ENCODE measurements at regions not wholly inside any gene's neighbourhood (a gene's known extent, or its start where the extent isn't known, plus 50 kb on each side); places are given as distances from the start of the nearest gene placed in this dataset.

GRCh38 chr13:103436057-103436654 lies 369.9 kb upstream of the SLC10A2 start:
- Mint-ChIP-seq H3K27ac (no peak overlapping the region), H3K4me3 (no peak overlapping the region), H3K9me3 (peaks cover 0 to 6% (median 2%) of the 10 kb centered on the region in 7 donors), H3K4me1 (no peaks in the 10 kb centered on the region), H3K36me3 (no peaks in the 10 kb centered on the region), H3K27me3 (no peaks in the 10 kb centered on the region)
- Histone ChIP-seq H3K4me1 (ENCODE audit: control insufficient read depth, insufficient read depth, low read length, poor library complexity, severe bottlenecking) (no peaks in the 10 kb centered on the region), H3K27me3 (ENCODE audit: control insufficient read depth, insufficient read depth, low read length) (no peaks in the 10 kb centered on the region), H3K9me3 (ENCODE audit: control insufficient read depth in 2 of 2, low read length in 2 of 2) (no peaks in the 10 kb centered on the region), H3K27ac (ENCODE audit: insufficient read depth, low read length, poor library complexity, severe bottlenecking) (no peak overlapping the region), H3K4me3 (ENCODE audit: low read depth, low read length) (no peak overlapping the region), H3K36me3 (ENCODE audit: control insufficient read depth, insufficient read depth, low read length) (no peaks in the 10 kb centered on the region)
- ATAC-seq (ENCODE audit: low read depth in 2 of 2), result no peak
- DNase-seq, result no peak

- Mint-ChIP-seq H3K4me1 (no peaks in the 10 kb centered on the region), H3K27ac (no peak overlapping the region), H3K27me3 (no peaks in the 10 kb centered on the region), H3K36me3 (no peaks in the 10 kb centered on the region), H3K4me3 (no peak overlapping the region), H3K9me3 (peaks cover 0 to 9% (median 2%) of the 10 kb centered on the region in 7 donors)
- Histone ChIP-seq H3K9me3 (ENCODE audit: control insufficient read depth in 2 of 2, low read length in 2 of 2) (no peaks in the 10 kb centered on the region), H3K27me3 (ENCODE audit: control insufficient read depth, insufficient read depth, low read length) (no peaks in the 10 kb centered on the region), H3K4me1 (ENCODE audit: control insufficient read depth, insufficient read depth, low read length, poor library complexity, severe bottlenecking) (no peaks in the 10 kb centered on the region), H3K36me3 (ENCODE audit: control insufficient read depth, insufficient read depth, low read length) (no peaks in the 10 kb centered on the region), H3K4me3 (ENCODE audit: low read depth, low read length) (no peak overlapping the region), H3K27ac (ENCODE audit: insufficient read depth, low read length, poor library complexity, severe bottlenecking) (no peak overlapping the region)
- DNase-seq (no peak), ATAC-seq (ENCODE audit: low read depth in 2 of 2) (no peak)
Observed at GRCh38 chr13:103431856-103432255, 365.6 kb upstream of the SLC10A2 start.

DNA sequence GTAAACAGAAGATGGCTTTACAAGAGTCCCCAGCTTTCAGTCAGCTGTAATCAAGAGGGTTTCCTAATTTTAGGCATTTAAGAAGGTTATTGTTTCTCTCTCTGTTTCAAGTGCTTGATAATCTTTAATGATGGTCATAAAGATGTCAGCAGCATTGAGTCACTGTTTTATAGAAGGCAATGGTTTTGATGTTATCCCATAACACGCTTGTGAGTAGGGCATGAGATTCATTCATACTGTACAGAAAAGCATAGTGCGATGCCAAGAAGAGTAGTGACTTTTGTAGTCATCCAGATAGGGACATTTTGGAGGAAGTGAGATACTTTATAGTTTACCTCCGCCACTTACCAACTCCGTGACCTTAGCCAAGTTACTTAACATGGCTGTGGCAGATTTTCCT lies 364.2 kb upstream of the SLC10A2 start:
- no peak for DNase-seq
- Histone ChIP-seq H3K36me3 (ENCODE audit: control insufficient read depth, insufficient read depth, low read length) (no peaks in the 10 kb centered on the region), H3K27ac (ENCODE audit: insufficient read depth, low read length, poor library complexity, severe bottlenecking) (no peak overlapping the region), H3K9me3 (ENCODE audit: control insufficient read depth in 2 of 2, low read length in 2 of 2) (no peaks in the 10 kb centered on the region), H3K27me3 (ENCODE audit: control insufficient read depth, insufficient read depth, low read length) (no peaks in the 10 kb centered on the region), H3K4me1 (ENCODE audit: control insufficient read depth, insufficient read depth, low read length, poor library complexity, severe bottlenecking) (no peaks in the 10 kb centered on the region), H3K4me3 (ENCODE audit: low read depth, low read length) (no peak overlapping the region)
- no peak for ATAC-seq (ENCODE audit: low read depth in 2 of 2)
- Mint-ChIP-seq H3K4me3 (no peak overlapping the region), H3K27me3 (no peaks in the 10 kb centered on the region), H3K27ac (no peak overlapping the region), H3K36me3 (no peaks in the 10 kb centered on the region), H3K4me1 (no peaks in the 10 kb centered on the region), H3K9me3 (peaks cover 0 to 9% (median 3%) of the 10 kb centered on the region in 7 donors)

DNA sequence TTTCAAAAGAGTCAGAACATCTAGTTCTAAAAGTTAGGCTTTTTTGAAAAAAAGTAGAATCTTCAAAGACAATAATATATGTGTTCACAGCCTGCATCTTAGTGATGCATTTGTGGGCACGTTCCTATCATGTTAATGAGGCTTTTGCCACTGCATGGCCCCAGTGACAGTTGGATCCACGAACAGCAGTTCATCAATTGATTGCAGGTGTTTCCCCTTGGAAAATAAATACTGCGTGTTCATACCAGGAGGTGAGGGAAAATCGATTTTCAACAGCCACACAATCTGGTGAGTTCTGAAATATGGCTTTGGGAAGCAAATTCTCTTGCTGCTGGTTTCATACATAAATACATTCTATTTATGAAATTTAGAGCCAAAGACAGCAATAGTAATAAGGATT lies 343.8 kb upstream of the SLC10A2 start:
- no peaks in the 10 kb centered on the region for H3K36me3 Mint-ChIP-seq
- H3K27ac Mint-ChIP-seq, result no peak overlapping the region
- no peaks in the 10 kb centered on the region for H3K4me1 ChIP-seq (ENCODE audit: control insufficient read depth, insufficient read depth, low read length, poor library complexity, severe bottlenecking)
- H3K9me3 ChIP-seq (ENCODE audit: control insufficient read depth in 2 of 2, low read length in 2 of 2), result no peaks in the 10 kb centered on the region
- ATAC-seq (ENCODE audit: low read depth in 2 of 2), result no peak
- H3K9me3 Mint-ChIP-seq, result peaks cover 0 to 4% (median 0%) of the 10 kb centered on the region in 7 donors
- no peak for DNase-seq
- no peak overlapping the region for H3K4me3 Mint-ChIP-seq
- no peaks in the 10 kb centered on the region for H3K27me3 Mint-ChIP-seq
- H3K4me1 Mint-ChIP-seq, result no peaks in the 10 kb centered on the region
- no peak overlapping the region for H3K27ac ChIP-seq (ENCODE audit: insufficient read depth, low read length, poor library complexity, severe bottlenecking)
- H3K27me3 ChIP-seq (ENCODE audit: control insufficient read depth, insufficient read depth, low read length), result no peaks in the 10 kb centered on the region
- no peak overlapping the region for H3K4me3 ChIP-seq (ENCODE audit: low read depth, low read length)
- H3K36me3 ChIP-seq (ENCODE audit: control insufficient read depth, insufficient read depth, low read length), result no peaks in the 10 kb centered on the region

DNA sequence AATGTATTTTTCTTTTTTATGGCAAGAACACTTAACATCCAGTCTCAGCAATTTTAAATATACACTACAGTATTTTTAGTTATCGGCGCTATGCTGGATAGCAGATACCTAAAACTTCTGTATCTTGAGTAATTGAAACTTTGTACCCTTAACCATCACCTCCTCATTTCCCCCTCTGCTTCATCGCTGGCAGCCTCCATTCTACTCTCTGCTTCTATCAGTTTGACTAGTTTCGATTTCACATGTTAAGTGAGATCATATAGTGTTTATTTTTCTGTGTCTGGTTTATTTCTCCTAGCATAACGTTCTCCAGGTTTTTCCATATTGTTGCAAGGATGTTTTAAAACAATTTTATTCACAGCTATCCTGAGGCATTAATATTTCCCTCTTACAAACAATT lies 340.8 kb upstream of the SLC10A2 start:
- Mint-ChIP-seq H3K4me3 (no peak overlapping the region), H3K9me3 (peaks cover 0 to 7% (median 0%) of the 10 kb centered on the region in 7 donors)
- H3K27ac ChIP-seq (ENCODE audit: insufficient read depth, low read length, poor library complexity, severe bottlenecking), result no peak overlapping the region

GRCh38 chr13:103405297-103405696 lies 339.1 kb upstream of the SLC10A2 start:
- ATAC-seq (ENCODE audit: low read depth in 2 of 2), result no peak
- no peaks in the 10 kb centered on the region for H3K36me3 Mint-ChIP-seq
- H3K9me3 Mint-ChIP-seq, result peaks cover 0 to 7% (median 0%) of the 10 kb centered on the region in 7 donors
- peaks cover 4% of the 10 kb centered on the region for H3K27me3 Mint-ChIP-seq
- H3K27ac Mint-ChIP-seq, result no peak overlapping the region
- H3K4me3 Mint-ChIP-seq, result no peak overlapping the region
- no peak overlapping the region for H3K4me3 ChIP-seq (ENCODE audit: low read depth, low read length)
- no peaks in the 10 kb centered on the region for H3K9me3 ChIP-seq (ENCODE audit: control insufficient read depth in 2 of 2, low read length in 2 of 2)
- no peak overlapping the region for H3K27ac ChIP-seq (ENCODE audit: insufficient read depth, low read length, poor library complexity, severe bottlenecking)
- no peak for DNase-seq
- H3K27me3 ChIP-seq (ENCODE audit: control insufficient read depth, insufficient read depth, low read length), result no peaks in the 10 kb centered on the region
- H3K4me1 ChIP-seq (ENCODE audit: control insufficient read depth, insufficient read depth, low read length, poor library complexity, severe bottlenecking), result no peaks in the 10 kb centered on the region
- H3K4me1 Mint-ChIP-seq, result no peaks in the 10 kb centered on the region
- H3K36me3 ChIP-seq (ENCODE audit: control insufficient read depth, insufficient read depth, low read length), result no peaks in the 10 kb centered on the region

More for the DNA sequence above, 340.8 kb upstream of the SLC10A2 start:
- no peaks in the 10 kb centered on the region for H3K4me1 Mint-ChIP-seq
- Histone ChIP-seq H3K36me3 (ENCODE audit: control insufficient read depth, insufficient read depth, low read length) (no peaks in the 10 kb centered on the region), H3K27me3 (ENCODE audit: control insufficient read depth, insufficient read depth, low read length) (no peaks in the 10 kb centered on the region), H3K9me3 (ENCODE audit: control insufficient read depth in 2 of 2, low read length in 2 of 2) (no peaks in the 10 kb centered on the region), H3K4me3 (ENCODE audit: low read depth, low read length) (no peak overlapping the region), H3K4me1 (ENCODE audit: control insufficient read depth, insufficient read depth, low read length, poor library complexity, severe bottlenecking) (no peaks in the 10 kb centered on the region)
- H3K36me3 Mint-ChIP-seq, result no peaks in the 10 kb centered on the region
- no peak for ATAC-seq (ENCODE audit: low read depth in 2 of 2)
- peaks cover 4% of the 10 kb centered on the region for H3K27me3 Mint-ChIP-seq
- H3K27ac Mint-ChIP-seq, result no peak overlapping the region
- DNase-seq, result no peak

DNA sequence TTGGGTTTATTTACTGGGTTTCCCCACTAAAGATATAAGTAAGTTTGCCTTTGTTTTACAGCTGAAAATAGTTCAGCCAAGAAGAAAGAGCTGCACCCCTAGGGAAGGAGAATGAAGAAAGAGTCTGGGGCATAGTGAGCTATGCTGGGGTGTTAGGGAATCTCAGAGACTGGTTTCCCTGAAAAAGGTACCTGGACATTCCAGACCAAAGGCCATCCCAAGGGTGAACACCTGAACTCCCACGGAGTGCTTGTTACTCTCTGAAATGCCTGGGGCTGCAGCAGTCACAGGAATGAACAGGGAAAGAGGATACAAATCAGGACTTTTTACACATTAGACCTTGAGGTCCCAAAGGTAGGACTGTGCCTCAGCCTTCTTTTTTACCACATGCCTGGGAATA lies 337.6 kb upstream of the SLC10A2 start:
- Mint-ChIP-seq H3K9me3 (peaks cover 0 to 15% (median 4%) of the 10 kb centered on the region in 7 donors), H3K27ac (no peak overlapping the region), H3K4me3 (no peak overlapping the region), H3K4me1 (no peaks in the 10 kb centered on the region), H3K27me3 (peaks cover 4% of the 10 kb centered on the region), H3K36me3 (no peaks in the 10 kb centered on the region)
- ATAC-seq (ENCODE audit: low read depth in 2 of 2) (no peak), DNase-seq (no peak)
- no peak overlapping the region for H3K4me3 ChIP-seq (ENCODE audit: low read depth, low read length)
- H3K36me3 ChIP-seq (ENCODE audit: control insufficient read depth, insufficient read depth, low read length), result no peaks in the 10 kb centered on the region
- no peaks in the 10 kb centered on the region for H3K4me1 ChIP-seq (ENCODE audit: control insufficient read depth, insufficient read depth, low read length, poor library complexity, severe bottlenecking)
- no peak overlapping the region for H3K27ac ChIP-seq (ENCODE audit: insufficient read depth, low read length, poor library complexity, severe bottlenecking)
- no peaks in the 10 kb centered on the region for H3K9me3 ChIP-seq (ENCODE audit: control insufficient read depth in 2 of 2, low read length in 2 of 2)
- H3K27me3 ChIP-seq (ENCODE audit: control insufficient read depth, insufficient read depth, low read length), result no peaks in the 10 kb centered on the region

DNA sequence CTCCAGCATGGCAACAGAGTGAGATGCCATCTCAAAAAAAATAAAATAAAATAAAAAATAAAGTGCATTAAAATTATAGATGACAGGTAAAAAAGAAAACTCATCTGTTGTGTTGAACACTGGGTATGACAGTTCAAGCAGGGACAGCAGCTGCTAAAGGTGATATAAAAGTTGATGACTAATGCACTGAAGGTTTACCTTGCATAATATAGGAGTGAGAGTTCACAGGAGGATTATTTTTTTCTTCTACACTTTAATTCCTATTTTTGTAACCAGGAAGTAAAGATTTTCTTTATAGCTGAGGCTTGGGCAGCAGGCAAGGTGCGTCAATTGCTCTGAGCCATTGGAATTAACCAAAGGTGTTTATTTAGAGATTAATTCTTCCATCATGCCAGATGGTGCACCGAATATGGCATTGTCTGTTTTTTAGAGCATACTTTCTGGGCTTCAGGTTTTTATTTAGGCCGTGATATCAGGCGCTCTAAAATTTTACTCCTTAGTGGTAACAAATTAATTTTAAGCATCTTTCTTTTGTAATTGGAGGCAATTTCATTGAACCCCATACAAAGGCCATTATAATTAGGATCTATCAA lies 337.0 kb upstream of the SLC10A2 start:
- H3K27ac ChIP-seq (ENCODE audit: insufficient read depth, low read length, poor library complexity, severe bottlenecking), result no peak overlapping the region
- Mint-ChIP-seq H3K27me3 (peaks cover 4% of the 10 kb centered on the region), H3K9me3 (peaks cover 0 to 16% (median 4%) of the 10 kb centered on the region in 7 donors), H3K4me3 (no peak overlapping the region), H3K27ac (no peak overlapping the region), H3K36me3 (no peaks in the 10 kb centered on the region), H3K4me1 (no peaks in the 10 kb centered on the region)
- no peaks in the 10 kb centered on the region for H3K9me3 ChIP-seq (ENCODE audit: control insufficient read depth in 2 of 2, low read length in 2 of 2)
- ATAC-seq (ENCODE audit: low read depth in 2 of 2) (no peak), DNase-seq (no peak)
- no peaks in the 10 kb centered on the region for H3K36me3 ChIP-seq (ENCODE audit: control insufficient read depth, insufficient read depth, low read length)
- H3K27me3 ChIP-seq (ENCODE audit: control insufficient read depth, insufficient read depth, low read length), result no peaks in the 10 kb centered on the region
- no peaks in the 10 kb centered on the region for H3K4me1 ChIP-seq (ENCODE audit: control insufficient read depth, insufficient read depth, low read length, poor library complexity, severe bottlenecking)
- no peak overlapping the region for H3K4me3 ChIP-seq (ENCODE audit: low read depth, low read length)

Measured in CD4-positive, CD25-positive, alpha-beta regulatory T cell (primary cell).